GM04504 (cell line): ENCODE measurements at regions not wholly inside any gene's neighbourhood (a gene's known extent, or its start where the extent isn't known, plus 50 kb on each side); places are given as distances from the start of the nearest gene placed in this dataset.
A peak's percentile ranks its signal among the peaks of the same experiment; 100 is the strongest.

Experiments used
- DNase-seq: peaks from one replicate; pipeline ENCODE4 v3.0.0-alpha.2; 2012; ENCODE audit warnings: low read depth

GRCh38 chr3:44056446-44057240, 185.0 kb upstream of the TOPAZ1 start:
- no peak for DNase-seq

DNA sequence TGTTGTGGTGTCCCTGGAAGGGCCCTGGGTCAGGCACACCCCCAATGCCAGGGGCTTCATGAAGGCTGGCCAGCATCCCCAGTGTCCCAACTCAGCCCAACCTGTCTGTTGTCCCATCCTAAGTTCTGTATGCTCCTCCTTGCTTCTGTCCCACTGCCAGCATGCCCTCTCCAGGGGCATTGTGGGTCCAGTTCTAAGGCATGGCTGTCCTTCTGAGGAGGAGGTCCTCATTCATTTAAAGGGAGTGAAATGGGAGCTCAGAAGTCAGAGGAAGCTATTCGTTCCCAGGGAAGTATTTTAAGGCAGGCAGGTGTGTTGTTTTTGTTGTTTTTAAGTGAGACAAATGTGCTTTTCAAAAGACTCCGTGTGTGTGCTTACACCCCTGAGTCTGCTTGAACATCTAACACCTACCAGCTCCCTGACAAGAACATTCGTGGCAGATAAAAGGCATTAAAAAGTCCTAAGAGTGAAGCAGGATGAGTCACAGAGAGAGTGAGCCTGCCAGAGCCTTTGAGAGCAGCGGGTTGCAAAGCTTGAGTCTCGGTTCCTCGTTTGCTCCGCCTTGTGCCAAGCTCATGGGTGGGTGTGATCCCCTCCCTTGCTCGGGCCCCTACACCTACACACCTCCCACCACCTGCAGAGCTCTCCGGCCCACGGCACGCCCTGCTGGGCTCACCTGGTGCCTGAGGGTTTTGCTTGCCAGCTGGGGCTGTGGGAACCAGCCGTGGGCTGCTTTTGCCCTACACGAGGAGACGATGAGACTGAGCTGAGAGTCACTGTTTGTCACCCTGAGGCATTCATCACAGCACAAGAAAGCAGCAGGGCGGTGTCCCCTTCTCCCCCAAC, 183.4 kb upstream of the TOPAZ1 start:
- DNase-seq = peak; percentile 22

GRCh38 chr3:44058868-44059203, 182.8 kb upstream of the TOPAZ1 start:
- no peak for DNase-seq

- DNase-seq = no peak
These were observed 181.5 kb upstream of the TOPAZ1 start for GRCh38 chr3:44060164-44060563.

DNA sequence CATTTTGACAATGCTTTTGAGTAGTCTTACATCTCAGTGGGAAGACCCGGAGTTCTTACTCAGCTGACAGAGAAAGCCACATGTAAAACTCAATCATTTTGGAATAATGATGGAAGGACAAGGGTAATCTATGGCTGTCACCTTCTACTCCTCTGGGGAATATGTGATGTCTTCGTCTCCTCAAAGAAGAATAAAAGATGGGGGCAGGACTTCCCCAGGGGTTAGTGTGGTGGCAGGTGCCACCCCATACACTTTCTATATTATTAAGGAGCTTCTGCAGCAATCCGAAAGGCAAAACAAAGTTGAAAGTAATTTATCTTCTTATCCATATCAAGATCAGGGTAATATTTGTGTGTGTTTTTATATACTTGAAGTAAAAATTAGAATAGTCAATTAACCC, 180.4 kb upstream of the TOPAZ1 start:
- no peak for DNase-seq

DNA sequence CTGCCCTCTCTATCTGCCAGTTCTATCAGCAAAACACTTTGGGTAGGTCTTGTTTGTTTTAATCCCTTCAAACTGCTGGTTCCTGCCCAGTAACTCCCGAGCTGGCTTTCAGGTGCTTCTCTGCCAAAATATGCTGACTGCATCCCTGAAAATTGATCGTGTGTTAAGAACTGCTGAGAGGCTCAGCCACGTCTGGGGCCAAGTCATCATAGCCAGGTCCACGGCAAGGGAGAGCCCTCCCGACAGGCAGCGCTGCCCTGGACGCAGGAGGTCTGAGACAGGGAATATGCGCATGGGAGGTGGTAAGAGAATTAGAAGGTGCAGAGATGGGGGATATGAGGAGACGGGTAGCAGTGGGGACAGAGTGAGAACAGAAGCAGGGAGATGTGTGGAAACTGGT, 179.7 kb upstream of the TOPAZ1 start:
- no peak for DNase-seq

- no peak for DNase-seq
These were observed 176.2 kb upstream of the TOPAZ1 start for GRCh38 chr3:44065311-44066094.

DNA sequence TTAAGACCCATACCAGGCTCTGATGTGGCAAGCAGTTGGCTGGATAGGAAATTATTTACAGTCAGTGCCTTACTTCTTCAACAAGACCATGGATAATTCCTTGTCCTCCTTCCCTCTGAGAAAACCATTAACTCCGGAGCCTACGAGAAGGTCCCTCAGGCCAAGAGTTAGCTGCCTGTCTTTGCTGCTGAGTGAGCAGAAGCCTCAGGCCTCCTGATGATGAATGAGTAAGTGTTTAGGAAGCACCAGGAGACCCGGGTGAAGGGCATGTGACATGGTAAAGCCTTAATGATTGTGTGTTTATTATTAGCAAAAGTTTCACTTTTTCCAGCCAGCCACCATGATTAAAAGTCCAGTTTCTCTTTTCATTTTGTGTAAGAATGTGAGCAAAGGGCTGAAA, 174.9 kb upstream of the TOPAZ1 start:
- no peak for DNase-seq

GRCh38 chr3:44067431-44067830, 174.3 kb upstream of the TOPAZ1 start:
- DNase-seq = no peak

DNA sequence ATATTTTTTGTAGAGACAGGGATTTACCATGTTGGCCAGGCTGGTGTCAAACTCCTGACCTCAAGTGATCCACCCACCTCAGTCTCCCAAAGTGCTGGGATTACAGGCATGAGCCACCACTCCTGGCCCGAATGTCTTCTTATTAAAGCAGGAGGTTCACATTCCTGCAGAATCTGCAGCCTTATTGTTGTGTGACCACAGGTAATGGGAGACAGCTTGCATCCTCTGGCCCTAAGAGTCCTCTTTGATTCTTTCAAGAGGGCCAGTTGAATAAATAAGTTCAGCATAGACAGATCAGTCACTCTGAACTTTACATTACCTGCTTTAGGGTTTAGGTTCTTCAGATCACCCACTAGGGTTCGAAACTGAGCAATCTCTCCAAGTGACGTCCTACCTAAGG, 172.9 kb upstream of the TOPAZ1 start:
- DNase-seq = no peak

DNA sequence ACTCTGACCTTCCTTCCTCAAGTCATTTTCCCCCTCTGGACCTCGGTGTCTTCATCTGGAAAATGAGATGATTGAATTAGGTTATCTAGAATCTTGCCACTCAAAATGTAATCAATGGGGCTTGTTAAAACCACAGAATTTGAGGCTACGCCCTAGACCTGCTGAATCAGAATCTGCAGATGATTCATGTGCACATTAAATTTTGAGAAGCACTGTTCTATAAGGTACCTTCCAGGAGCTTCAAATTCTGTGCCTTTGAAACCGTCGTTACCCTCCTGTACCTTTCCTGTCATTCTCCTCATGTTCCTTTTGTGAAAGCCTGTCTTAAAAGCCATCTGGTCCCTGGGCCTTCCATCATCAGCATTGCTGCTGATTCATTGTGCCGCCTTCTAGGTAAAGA, 172.4 kb upstream of the TOPAZ1 start:
- no peak for DNase-seq

GRCh38 chr3:44070841-44071546, 170.7 kb upstream of the TOPAZ1 start:
- DNase-seq = no peak

DNA sequence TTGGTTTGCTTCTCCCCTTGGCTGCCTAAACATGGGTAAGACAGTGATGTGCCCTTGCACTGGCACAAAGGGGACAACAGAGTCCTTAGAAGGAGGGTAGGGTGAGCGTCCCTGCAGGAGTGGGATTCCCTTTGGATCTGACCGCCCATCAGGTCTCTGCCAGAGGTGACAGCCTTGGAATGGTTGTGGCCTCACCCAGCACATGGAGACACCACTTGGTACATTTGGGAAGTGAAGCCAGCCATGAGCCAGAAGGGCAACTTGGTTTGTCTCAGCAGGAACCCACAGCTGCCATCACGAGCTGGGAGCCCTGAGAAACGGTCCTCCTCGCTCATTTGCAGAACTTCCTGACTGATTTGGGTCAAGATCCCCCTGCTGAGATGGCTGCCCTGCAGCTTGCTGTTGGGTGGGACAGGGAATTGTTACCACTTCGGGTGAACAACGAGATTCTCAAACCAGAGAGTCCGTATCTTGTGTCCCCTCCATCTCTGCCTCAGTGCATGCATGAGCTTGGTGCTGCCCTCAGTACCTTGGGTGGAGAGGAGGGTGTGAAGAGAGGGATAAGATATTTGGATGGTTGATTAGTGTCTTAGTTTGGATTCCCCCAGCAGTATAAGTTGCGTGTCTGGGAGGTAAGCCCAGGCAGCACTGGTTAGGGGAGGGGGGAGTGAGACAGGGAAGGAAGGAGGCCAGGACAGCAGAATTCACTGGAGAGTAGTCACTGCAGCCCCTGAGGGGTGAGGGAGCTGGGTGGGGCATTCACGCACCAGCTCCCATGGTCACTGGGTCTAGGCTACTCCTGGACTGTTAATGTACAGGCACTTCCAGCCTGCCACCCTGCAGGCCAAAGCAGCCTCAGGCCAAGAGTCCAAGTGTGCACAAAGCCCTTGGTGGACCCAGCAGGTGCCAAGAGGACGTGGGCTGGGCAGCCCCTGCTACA, 168.8 kb upstream of the TOPAZ1 start:
- DNase-seq = no peak

GRCh38 chr3:44074181-44074580, 167.5 kb upstream of the TOPAZ1 start:
- DNase-seq = no peak

DNA sequence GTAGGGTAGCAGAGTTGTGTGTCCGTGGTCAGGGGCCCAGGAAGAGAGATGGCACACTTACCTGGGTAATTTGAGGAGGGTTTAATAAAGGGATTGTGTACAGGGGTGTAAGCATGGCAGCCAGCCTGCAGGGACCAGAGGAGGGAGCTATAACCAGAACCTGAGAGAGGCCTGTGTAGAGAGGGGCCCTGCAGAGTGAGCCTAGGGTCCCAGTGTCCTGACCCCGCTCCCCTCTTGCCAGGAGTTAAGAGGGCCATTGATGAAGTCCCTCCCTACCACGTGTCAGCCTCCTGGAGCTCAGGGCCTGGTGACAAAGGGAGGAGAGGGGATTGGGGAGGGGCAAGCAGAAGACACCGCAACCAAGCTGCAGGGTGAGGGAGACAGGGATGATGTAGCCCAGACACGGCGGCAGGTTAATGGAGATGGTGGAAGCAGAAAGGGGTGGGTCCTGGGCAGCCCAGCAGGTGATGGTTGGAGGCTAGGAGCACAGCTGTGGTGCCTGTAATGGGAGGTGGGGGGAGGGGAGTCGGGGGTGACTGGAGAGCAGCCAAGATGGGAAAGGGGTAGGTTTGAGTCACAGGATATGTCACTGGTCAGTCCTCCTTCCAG, 165.4 kb upstream of the TOPAZ1 start:
- no peak for DNase-seq

GRCh38 chr3:44077267-44077666, 164.4 kb upstream of the TOPAZ1 start:
- DNase-seq = no peak

DNA sequence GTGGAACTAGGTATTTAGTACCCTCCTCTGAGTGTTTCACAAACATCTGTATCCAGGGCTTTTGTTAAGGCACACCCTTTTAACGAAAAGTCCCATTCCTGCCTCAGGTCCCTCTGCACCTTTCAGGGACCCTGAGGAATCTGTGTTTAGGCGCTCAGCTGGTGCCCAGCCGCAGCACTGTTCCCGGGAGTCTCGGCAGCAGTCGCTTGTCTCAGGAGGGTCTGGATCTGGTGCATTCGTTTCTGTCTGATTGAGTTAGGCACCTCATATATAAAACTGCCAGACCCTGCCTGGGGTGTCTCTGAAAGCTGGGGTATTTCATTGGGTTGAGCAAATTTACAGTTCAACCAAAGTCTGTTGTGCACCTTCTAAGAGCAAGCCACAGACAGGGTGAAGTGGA, 162.8 kb upstream of the TOPAZ1 start:
- no peak for DNase-seq

DNA sequence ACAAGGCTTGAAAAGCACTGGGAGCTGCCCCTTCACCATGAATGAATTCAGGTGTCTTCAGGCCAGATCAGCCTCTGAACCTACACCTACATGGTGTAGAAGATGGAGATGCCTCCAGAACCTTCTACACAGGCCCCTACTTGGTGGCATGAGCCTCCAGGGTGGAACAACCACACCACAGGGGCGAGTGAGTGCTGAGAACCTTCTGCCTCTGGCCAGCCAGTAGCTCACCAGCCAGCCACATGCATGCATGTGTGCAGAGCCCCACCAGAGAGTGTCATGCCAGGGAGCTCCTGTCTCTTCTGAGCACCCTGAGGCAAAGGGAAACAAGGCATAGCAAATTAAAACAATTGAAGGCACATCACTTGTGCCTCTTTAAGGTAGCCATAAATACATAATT, 161.8 kb upstream of the TOPAZ1 start:
- no peak for DNase-seq

DNA sequence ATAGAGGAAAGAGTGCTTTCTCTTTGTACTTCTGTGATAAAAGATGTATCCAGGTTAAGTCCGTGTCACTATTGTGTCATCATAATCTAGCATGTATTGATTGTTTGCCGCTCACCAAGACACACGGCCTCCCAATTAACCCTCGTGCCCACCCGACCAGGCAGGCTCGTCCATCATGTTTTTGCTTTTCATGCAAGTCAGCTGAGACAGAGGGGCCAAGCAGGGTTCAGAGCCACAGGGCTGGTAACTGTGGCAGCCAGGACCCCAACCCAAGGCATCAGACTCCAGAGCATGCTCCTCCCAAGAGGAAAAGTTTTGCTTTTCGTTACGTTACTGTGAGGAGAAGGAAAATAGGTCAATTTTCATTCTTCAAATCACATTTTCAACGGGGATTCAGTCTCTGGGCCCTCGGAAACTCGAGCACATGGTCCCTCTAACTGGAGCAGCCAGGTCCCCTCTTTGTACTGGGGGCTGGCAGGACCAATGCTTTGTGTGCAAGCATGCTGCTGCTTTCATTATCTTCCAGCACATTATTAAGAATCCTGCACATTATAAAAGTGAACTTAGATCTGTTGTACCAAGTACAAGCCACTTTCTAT, 161.1 kb upstream of the TOPAZ1 start:
- no peak for DNase-seq

- DNase-seq = no peak
These were observed 151.7 kb upstream of the TOPAZ1 start for GRCh38 chr3:44090036-44090435.
